ENCODE measurements at regions not wholly inside any gene's neighbourhood (a gene's known extent, or its start where the extent isn't known, plus 50 kb on each side); places are given as distances from the start of the nearest gene placed in this dataset.

DNA sequence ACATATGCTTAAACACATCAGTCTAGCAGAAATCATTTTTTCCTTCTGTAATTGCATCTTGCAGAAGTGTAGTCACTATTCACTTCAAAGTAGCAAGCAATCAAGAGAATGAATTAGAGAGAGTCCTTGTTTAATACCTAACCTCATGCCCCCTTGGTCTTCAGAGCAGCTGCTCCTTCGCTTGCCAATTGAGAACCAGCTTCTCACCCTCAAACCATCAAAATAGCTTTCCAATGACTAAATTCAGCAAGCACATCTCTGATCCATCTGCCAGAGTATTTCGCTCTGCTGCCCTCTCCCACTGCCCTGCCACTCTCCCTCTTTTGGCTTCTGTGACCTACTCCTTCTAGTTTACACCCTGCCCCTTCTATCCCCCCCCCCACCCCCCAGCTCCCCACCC is 120.7 kb upstream of the AGAP1 start:
- TF ChIP-seq, protein P1, sequence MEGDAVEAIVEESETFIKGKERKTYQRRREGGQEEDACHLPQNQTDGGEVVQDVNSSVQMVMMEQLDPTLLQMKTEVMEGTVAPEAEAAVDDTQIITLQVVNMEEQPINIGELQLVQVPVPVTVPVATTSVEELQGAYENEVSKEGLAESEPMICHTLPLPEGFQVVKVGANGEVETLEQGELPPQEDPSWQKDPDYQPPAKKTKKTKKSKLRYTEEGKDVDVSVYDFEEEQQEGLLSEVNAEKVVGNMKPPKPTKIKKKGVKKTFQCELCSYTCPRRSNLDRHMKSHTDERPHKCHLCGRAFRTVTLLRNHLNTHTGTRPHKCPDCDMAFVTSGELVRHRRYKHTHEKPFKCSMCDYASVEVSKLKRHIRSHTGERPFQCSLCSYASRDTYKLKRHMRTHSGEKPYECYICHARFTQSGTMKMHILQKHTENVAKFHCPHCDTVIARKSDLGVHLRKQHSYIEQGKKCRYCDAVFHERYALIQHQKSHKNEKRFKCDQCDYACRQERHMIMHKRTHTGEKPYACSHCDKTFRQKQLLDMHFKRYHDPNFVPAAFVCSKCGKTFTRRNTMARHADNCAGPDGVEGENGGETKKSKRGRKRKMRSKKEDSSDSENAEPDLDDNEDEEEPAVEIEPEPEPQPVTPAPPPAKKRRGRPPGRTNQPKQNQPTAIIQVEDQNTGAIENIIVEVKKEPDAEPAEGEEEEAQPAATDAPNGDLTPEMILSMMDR (IDR thresholded peaks at IDR 0.05), result no peak
- no peak for TF ChIP-seq POLR2A (IDR thresholded peaks at IDR 0.05)
